CD4-positive, alpha-beta T cell treated with Interleukin-21 for 1 hour (primary cell): ENCODE measurements at regions not wholly inside any gene's neighbourhood (a gene's known extent, or its start where the extent isn't known, plus 50 kb on each side); places are given as distances from the start of the nearest gene placed in this dataset.
"Not testable (repeated sequence)": the region's sequence is repeated elsewhere in the genome, so short reads cannot be mapped to it uniquely, and the experiment has no call there.

ENCODE experiments used
- DNase-seq: peaks from one replicate; pipeline ENCODE4 v3.0.0-alpha.2; 2020

GRCh38 chr2:12434630-12435098 is 282.1 kb upstream of the TRIB2 start:
- DNase-seq, result no peak

GRCh38 chr2:12435430-12436222 is 281.1 kb upstream of the TRIB2 start:
- DNase-seq, result no peak

GRCh38 chr2:12436483-12436882 is 280.3 kb upstream of the TRIB2 start:
- DNase-seq, result no peak

- no peak for DNase-seq
Observed at GRCh38 chr2:12436935-12437561, 279.7 kb upstream of the TRIB2 start.

- no peak for DNase-seq
Observed at GRCh38 chr2:12440731-12441130, 276.0 kb upstream of the TRIB2 start.

GRCh38 chr2:12441750-12442475 is 274.8 kb upstream of the TRIB2 start:
- DNase-seq, result peak; percentile 24

- no peak for DNase-seq
Observed at GRCh38 chr2:12442476-12442847, 274.3 kb upstream of the TRIB2 start.

GRCh38 chr2:12448846-12449505 is 267.8 kb upstream of the TRIB2 start:
- no peak for DNase-seq

- peak; percentile 13 for DNase-seq
Observed at GRCh38 chr2:12451726-12452125, 265.0 kb upstream of the TRIB2 start.

- DNase-seq, result no peak
Observed at GRCh38 chr2:12452185-12452584, 264.6 kb upstream of the TRIB2 start.

- DNase-seq, result no peak
Observed at GRCh38 chr2:12453731-12454130, 263.0 kb upstream of the TRIB2 start.

- no peak for DNase-seq
Observed at GRCh38 chr2:12455661-12456060, 261.1 kb upstream of the TRIB2 start.

GRCh38 chr2:12456293-12457106 is 260.2 kb upstream of the TRIB2 start:
- peak; percentile 64 for DNase-seq

- no peak for DNase-seq
Observed at GRCh38 chr2:12457831-12458230, 258.9 kb upstream of the TRIB2 start.

- DNase-seq, result no peak
Observed at GRCh38 chr2:12463189-12463588, 253.5 kb upstream of the TRIB2 start.

- DNase-seq, result no peak
Observed at GRCh38 chr2:12465631-12466135, 251.1 kb upstream of the TRIB2 start.

- no peak for DNase-seq
Observed at GRCh38 chr2:12467303-12467702, 249.4 kb upstream of the TRIB2 start.

GRCh38 chr2:12469141-12469561 is 247.6 kb upstream of the TRIB2 start:
- DNase-seq, result no peak

GRCh38 chr2:12472265-12472664 is 244.5 kb upstream of the TRIB2 start:
- not testable (repeated sequence) for DNase-seq

GRCh38 chr2:12478151-12479064 is 238.3 kb upstream of the TRIB2 start:
- DNase-seq, result no peak

- DNase-seq, result no peak
Observed at GRCh38 chr2:12479065-12479601, 237.6 kb upstream of the TRIB2 start.
